Peyer's patch (tissue), 4 donors: ENCODE measurements at regions not wholly inside any gene's neighbourhood (a gene's known extent, or its start where the extent isn't known, plus 50 kb on each side); places are given as distances from the start of the nearest gene placed in this dataset.

Experiments
- CTCF ChIP-seq, 6 experiments: fragments of 450-650 bp in 4 of 6; fragments of 200-600 bp in 2 of 6; sonication (generic) in 1 of 6; IDR thresholded peaks; one replicate each; pipeline ENCODE4 v1.5.1; 2017 to 2019; ENCODE audit warnings: antibody characterized with exemption in 6 of 6, mild to moderate bottlenecking in 3 of 6, moderate library complexity in 1 of 6
- POLR2A ChIP-seq, 2 donors: fragments of 450-650 bp; IDR thresholded peaks; one replicate each; pipeline ENCODE4 v1.5.1; 2017; ENCODE audit warnings: antibody characterized with exemption in 2 of 2, mild to moderate bottlenecking in 2 of 2, moderate library complexity in 2 of 2

GRCh38 chr1:220366269-220366668 is 94.0 kb upstream of the RAB3GAP2 start:
- TF ChIP-seq CTCF (IDR thresholded peaks at IDR 0.05) (no peak), POLR2A (IDR thresholded peaks at IDR 0.05) (no peak)
